GM18498 (cell line): ENCODE measurements at regions not wholly inside any gene's neighbourhood (a gene's known extent, or its start where the extent isn't known, plus 50 kb on each side); places are given as distances from the start of the nearest gene placed in this dataset.

Source experiments
- ATAC-seq: cut with Tn5 transposase; IDR thresholded peaks from one replicate; pipeline ENCODE4 v1.9.1; 2021; ENCODE audit warnings: mild to moderate bottlenecking, moderate library complexity; ENCODE audit not compliant: unreplicated experiment

DNA sequence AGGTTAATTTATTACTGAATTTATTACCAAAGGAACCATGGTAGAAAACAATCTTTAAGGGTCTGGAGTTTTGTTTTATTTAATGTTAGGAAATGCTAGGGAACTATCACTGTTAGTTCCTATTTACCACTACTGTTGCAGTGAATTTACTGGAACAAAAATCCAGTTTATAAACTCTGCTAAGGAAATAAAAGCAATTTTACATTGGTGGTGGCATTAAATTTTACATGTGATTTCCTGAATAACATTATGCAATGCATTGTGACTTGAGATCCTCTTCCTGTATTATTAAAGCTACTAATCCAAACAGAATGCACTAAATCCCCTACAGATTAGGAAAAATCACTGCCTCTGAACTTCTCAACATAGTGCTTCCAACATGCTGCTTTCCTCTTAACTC lies 599.5 kb upstream of the PTGER4 start:
- no peak for ATAC-seq

DNA sequence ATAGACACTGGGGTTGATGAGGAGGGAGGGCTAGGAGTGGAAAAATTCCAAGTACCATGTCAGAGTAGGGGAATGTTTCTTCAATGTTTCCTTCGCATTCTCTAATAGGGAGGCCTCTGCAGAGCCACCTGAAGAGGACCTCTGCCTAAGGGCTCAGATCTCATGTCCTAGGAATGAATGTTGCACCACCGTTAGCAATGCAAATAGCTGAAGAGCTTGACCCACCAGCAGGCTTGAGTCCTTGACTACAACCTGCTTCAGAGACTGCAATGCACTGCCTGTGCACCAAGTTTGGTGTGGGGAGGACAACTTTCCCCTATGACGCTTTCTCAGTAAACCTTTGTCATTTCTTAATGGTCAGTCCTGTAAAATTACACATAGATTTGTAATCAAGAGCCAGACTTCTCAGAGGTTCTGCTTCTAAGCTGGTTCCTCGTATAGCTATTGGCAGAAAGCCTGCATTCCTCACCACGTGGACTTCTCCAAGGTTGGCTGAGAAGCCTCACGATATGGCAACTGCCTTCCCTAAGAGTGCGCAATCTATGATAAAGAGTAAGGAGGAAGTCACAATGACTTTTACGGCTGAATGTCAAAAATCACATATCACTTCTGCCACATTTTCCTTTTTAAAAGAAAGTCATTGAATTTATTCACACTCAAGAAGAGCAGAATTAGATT lies 600.7 kb upstream of the PTGER4 start:
- ATAC-seq = no peak

DNA sequence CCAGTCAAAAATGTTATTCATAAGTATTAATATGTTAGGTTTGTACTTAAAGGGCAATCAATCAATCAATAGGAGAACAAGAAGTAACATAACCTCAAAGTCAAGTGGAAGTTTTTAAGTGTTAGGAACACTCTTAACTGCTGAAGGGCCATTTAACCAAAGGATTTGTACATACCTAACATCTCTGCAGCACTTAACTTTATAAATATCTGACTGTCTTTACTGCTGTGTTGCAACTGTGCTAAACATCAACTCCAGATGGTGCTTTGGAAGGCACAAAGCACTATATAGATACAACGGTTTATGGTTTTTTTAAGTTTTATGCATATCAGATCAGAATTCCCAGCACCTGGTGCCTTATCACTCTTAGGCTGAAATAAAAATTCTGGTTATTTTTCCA lies 604.9 kb upstream of the PTGER4 start:
- no peak for ATAC-seq

DNA sequence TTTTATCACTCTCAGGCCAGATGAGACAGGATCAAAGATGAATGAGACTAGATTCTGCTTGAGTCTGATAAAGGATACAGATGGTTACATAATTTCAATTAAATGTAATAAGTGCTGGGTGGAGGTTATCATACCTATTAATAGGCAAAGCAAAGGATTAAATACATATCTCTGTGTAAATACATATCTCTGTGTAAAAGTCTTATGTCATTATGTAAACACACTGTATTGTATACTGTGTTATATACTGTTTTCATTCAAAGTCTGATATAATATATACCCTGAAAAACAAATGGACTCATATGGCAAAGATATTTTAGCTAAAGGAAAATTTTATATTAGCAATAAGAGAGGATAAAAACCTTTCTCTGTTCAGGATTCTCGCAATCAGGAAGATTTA lies 605.8 kb upstream of the PTGER4 start:
- ATAC-seq = no peak

DNA sequence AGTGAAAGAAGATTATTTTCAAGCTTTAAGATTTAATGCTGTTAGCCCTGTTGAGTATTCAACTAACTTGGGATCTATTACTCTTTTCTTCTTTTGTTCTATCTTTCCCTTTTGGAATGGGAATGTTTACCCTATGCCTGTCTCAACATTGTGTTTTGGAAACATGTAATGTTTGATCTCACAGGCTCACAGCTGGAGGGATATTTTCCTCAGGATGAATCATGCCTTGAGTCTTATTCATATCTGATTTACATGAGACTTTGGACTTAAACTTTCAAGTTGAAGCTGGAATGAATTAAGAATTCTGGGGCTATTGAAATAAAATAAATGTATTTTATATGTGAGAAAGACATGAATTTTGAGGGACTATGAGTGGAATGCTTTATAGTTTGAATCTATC lies 607.8 kb upstream of the PTGER4 start:
- ATAC-seq = no peak

DNA sequence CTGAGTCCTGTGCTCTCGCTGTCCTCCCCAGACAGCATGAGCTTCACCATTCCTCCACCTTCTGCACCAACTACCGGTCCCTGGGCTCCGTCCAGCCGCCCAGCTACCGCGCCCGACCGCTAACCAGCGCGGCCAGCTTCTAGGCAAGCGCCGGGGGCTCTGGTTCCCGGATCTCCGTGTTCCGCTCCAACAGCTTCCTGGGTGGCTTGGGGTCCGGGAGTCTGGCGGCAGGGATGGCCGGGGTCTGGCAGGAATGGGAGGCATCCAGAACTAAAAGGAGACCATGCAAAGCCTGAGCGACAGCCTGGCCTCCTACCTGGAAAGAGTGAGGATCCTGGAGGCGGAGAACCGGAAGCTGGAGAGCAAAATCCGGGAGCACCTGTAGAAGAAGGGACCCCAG lies 613.1 kb upstream of the PTGER4 start:
- no peak for ATAC-seq

DNA sequence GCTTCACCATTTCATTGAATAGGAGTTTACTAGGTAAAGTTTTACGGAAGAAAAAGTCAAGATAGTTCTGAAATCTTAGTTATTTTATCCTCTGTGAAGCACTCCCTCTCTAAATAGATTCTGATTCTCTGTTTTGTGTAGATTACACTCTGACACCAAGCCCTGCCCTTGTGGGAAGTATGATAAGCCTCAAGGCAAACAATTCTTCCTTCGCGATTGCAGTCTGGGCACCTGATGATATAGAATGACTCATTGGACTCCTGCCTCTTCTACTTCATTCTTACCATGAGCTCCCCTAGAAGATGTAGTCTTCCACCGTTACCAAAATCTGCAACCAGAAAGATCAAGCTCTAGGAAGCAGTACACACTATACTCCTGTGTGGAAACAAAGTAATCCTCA lies 626.9 kb upstream of the PTGER4 start:
- no peak for ATAC-seq

DNA sequence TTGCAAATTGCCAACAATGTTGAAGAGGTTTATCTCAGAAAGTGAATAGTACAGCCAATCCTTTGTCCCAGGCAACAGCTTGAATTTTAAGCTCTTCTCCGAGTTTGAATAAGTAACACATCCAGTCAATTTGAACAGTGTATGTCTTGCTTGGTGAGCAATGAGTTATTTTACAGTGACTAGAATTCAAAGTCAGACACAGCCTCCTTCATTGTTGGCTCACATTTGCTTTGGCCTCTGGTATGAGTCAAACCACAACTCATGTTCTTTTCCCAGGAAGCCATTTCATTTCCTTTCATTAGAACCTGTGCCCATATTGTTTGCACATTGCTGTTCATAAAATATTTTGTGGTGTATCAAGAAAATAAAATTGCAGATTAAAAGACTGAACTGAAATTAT lies 622.0 kb upstream of the DAB2 start:
- no peak for ATAC-seq

DNA sequence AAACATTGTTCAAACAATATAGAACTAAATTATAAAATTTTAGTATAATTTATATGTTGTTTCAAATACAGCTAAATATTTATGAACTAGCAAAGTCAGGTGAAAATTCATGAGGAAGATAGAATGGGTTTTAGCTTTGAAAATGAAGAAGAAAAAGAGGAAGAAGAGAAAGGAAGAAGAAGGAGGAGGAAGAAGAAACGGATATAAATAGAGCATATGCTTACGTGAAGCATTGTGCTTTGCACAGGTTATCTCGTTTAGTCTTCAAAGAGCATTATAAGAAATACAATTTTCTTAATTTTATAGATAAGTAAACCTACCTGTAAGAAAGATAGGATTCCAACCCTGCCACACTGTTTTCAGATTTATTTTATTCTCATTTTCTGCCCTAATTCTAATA lies 620.6 kb upstream of the DAB2 start:
- no peak for ATAC-seq

DNA sequence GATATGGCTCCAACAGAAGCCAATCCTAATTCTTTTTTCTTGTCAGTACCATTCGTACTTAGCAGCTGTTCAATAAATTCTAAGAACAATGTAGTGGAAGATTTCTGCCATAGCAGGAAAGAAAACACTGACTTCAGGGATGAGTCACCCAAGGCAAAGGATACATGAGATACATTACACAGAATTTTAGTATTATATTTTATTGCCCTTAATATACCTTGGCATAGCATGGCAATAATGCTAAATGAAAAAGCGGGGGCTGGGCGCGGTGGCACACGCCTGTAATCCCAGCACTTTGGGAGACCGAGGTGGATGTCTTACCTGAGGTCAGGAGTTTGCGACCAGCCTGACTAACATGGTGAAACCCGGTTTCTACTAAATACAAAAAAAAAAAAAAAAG lies 619.1 kb upstream of the DAB2 start:
- no peak for ATAC-seq

DNA sequence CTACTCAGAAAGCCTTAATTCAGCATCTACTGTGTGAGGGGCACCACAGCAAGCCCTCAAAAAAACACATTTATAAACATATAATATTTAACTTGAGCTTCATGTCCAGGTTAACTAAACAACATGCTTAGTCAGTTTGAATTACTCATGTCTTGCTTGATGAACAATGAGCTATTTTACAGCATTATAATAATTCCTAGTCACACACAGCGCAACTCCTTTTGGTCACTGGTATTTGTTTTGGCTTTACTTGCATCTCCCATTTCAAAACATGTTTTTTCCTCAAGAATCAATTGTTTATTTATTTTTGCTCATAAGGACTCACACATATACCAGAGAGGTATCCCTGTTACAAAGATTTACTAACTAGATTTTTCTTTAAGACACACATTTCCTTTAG lies 616.7 kb upstream of the DAB2 start:
- no peak for ATAC-seq

DNA sequence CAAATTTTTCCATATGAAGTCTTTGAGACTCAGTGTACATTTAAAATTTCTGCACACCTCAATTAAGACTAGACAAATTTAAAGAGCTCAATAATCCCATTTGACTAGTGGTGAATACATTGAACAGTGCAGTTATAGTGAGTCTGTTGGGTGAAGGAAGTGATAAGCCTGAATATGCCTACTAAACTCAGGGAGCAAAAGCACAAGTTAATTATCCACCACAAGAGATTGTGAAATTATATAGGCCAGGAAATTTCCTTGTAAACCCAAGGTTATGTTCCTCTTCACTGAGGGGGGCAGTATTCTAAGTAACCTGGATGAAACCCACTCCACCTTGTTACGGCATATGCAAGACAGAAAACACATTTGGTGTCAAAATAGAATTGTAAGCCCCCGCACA lies 612.9 kb upstream of the DAB2 start:
- ATAC-seq = no peak

DNA sequence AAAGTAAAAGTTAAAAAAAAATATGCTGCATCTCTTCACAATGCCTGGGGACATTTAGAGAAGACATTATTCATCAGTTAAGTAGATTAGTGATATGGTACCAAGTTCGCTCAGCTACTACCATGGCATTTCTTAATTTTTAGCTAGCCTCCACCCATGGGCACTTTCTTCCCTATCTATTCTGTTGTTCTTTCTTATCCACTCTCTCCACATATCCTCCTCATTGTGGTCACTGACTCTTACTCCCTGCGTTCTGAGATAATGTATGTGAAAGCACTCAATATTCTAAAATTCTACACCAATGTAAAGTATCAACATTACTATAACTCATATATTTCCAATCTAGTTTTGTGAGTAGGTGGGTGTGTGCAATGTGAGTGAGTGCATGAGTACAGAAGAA lies 609.7 kb upstream of the DAB2 start:
- no peak for ATAC-seq

DNA sequence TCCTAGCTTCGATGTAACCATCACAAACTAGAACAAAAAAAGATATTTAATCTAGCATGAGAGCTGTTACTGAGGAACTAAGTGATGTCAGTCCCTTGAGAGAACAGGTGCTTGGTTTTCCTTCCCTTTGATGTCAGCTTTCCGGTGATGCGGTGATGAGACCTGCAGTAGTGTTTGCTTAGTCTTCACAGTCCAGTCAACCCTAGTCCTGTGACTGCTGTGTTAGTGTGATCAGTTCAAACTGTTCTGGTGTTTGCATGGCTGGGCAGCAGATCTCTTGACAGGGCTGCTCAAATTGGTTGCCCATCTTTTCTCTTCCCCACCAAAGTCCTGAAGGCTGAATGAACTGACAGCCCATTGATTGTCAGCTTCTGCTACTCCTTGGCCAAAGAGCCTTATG lies 608.6 kb upstream of the DAB2 start:
- no peak for ATAC-seq

DNA sequence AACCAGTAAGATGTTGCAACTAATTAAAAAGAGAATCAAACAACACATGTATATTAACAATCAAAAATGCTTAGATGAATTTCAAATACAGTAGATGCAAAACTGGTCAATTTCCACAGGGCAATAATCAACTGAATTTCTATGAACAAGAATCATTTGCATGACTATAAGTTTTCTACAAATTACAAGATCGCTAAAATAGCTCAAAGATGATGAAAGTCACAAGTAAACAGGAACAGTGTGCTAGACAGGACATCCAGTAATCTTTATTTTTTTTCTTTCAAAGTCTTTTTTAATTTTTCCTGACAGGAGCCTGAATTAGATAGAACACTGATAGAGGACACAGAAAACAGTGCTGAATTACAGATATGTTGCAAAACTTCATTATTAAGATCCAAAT lies 608.2 kb upstream of the DAB2 start:
- ATAC-seq = no peak

DNA sequence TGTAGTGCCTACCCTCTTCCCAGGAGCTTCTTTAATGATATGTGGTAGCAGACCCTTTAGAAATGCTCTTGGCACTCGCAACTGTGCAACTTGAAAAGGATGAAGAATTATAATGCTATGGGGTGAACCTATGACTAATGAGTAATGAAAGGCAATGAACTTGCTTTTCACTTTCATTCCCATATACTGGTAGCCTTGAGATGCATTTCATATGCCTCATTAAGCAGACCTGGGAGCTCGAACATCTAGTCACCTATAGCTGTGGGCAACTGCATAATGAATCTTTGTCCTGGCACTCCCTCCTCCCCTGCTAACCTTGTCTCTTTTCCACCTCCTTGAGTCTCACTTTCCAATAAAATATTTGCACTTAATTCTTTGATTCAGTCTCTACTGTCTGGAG lies 605.9 kb upstream of the DAB2 start:
- no peak for ATAC-seq

DNA sequence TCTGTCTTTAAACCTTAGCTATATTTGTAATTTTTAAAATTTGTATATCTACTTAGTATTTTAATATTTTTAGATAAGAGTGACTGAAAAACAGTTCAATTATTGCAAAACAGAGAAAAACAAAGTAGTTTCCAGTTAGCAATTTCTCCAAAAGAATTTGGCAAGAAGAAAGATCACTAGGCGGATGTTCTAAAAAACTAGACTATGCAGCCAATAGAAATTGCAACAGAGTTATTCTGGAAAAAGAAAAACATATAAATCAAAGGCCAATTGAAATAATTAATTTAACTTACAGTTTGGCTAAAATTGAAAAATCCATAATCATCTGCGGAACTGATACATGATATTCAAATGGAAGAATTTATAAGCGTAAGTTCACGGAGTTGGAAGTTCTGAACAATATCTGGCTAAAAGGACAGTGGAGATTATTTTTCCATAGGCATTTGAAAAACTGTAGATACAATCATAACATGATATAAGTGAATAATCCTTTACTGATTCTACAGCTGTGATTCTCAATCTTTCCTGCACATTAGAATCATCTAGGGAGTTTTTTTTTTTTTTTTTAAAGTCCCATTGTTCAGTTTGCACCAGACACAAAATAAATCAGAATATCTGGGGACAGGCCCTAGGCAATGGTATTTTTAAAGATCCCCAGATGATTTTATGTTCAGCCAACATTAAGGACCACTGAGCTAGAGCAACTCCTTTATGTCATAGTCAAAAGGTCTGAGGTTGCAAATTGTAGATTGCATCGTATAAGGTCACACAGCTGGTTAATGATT lies 605.1 kb upstream of the DAB2 start:
- ATAC-seq = no peak

DNA sequence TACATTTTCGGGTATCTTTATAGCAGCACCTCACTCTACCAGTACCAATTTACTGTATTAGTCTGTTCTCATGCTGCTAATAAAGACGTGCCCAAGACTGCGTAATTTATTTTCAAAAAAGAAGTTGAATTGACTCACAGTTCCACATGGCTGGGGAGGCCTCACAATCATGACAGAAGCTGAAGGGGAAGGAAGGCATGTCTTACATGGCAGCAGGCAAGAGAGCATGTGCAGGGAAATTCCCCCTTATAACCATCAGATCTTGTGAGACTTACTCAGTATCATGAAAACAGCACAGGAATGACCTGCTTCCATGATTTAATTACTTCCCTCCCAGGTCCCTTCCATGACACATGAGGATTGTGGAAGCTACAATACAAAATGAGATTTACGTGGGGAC lies 602.6 kb upstream of the DAB2 start:
- ATAC-seq = no peak

DNA sequence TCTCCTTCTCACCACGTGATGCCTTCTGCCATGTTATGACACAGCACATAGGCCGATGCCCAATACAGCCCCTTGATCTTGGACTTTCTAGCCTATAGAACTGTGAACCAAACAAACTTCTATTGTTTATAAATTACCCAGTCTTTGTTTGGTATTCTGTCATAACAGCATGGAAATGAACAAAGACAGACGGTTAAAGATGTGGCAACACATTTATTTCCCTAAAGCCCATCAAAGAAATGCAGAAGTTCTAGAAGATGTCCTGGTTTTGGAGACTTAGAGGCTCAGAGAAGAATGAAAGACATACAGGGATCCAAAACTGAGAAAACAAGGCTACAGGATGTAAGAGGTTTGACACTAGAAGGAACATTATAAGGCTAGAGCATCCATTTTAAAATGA lies 600.8 kb upstream of the DAB2 start:
- ATAC-seq = no peak

DNA sequence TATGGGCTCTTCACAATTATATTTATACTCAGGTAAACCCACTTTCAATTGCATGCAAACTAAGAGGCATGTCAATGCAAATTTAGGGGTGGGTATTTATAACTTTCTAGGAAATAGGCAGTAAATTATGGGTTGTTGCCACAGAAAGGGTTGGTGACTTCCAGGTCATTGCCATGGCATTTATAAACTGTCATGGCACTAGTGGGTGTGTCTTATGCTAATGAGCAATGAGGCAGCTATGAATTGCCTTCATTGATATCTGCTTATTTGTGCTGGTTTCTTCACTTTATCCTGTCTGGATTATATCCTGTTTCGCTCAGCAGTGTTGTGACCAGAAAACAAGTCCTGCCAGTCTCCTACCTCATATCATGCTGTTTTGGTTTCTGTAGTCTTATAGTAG lies 597.3 kb upstream of the DAB2 start:
- ATAC-seq = no peak

DNA sequence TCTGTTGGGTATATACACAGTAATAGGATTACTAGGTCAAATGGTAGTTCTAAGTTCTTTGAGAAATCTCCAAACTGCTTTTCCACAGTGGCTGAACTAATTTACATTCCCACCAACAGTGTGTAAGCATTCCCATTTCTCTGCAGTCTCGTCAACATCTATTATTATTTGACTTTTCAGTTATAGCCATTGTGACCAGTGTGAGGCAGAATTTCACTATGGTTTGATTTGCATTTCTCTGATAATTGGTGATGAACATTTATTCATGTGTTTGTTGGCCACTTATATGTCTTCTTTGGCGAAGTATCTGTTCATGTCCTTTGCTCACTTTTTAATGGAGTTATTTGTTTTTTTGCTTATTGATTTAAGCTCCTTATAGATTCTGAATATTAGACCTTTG lies 596.2 kb upstream of the DAB2 start:
- no peak for ATAC-seq

DNA sequence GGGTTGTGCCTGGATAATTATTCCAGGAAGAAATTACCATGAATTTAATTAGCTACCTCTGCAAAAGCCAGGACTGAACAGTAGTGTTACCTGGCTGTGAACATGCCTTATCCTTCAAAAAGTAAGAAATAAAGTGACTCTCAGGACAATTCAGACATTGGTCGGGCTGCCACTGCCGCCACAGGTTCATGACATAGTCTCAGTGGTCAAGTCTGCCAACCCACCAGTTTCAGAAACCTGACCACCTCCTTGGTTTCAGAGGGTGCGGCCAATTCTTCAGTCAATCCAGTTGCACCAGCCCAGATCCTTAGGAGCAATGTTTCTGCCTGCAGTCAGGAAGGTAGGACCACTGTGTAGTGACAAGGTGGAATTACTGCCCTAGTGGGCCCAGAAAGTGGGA lies 593.1 kb upstream of the DAB2 start:
- no peak for ATAC-seq

DNA sequence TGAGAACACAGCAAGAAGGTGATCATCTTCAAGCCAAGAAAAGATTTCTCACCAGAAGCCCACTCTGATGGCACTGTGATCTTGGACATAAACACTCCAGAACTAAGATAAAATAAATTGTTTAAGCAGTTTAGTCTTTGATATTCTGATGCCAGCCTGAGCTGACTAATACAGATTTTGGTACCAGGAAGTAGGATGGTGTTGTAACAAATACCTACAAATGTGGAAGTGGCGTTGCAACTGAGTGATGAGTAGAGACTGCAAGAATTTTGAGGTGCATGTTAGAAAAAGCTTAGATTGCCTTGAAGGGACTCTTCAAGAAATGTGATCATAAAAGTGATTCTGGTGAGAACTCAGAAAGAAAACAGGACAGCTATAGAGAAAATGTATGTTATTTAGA lies 592.4 kb upstream of the DAB2 start:
- ATAC-seq = no peak
